ENCODE measurements at regions not wholly inside any gene's neighbourhood (a gene's known extent, or its start where the extent isn't known, plus 50 kb on each side); places are given as distances from the start of the nearest gene placed in this dataset.
"Not testable (repeated sequence)": the region's sequence is repeated elsewhere in the genome, so short reads cannot be mapped to it uniquely, and the experiment has no call there.

- no peak overlapping the region for H3K4me3 ChIP-seq (ENCODE audit: low read length)
- no peak for DNase-seq (ENCODE audit: low read depth)
- TF ChIP-seq CTCF (conservative IDR thresholded peaks at IDR 0.05; ENCODE audit: low read depth, low read length), result no peak
Measured at GRCh38 chr21:19475525-19475924, 1071.9 kb upstream of the TMPRSS15 start.

- no peak for DNase-seq (ENCODE audit: low read depth)
- TF ChIP-seq CTCF (conservative IDR thresholded peaks at IDR 0.05; ENCODE audit: low read depth, low read length), result no peak
- H3K4me3 ChIP-seq (ENCODE audit: low read length), result no peak overlapping the region
Measured at GRCh38 chr21:19489930-19490329, 1086.3 kb upstream of the TMPRSS15 start.

DNA sequence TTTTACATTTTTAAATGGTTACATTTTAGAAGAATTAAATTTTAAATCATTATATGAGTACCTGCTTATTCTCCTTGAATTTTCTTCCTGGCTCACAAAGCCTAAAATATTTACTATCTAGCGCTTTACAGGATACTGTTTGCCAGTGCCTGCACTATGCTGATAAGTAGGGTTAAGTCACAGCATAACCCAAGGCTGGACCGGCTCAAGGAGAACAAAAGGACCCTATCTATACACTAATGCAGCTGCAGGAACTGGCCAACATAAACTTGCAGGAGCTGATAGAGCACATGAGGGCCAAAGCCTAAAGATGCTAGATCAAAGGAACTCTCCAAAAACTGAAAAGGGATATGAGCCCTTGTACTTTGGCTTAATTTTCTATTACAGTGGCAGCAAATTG, 1086.9 kb upstream of the TMPRSS15 start:
- TF ChIP-seq CTCF (conservative IDR thresholded peaks at IDR 0.05; ENCODE audit: low read depth, low read length), result no peak
- no peak for DNase-seq (ENCODE audit: low read depth)
- H3K4me3 ChIP-seq (ENCODE audit: low read length), result no peak overlapping the region

GRCh38 chr21:19493437-19494241, 1090.1 kb upstream of the TMPRSS15 start:
- not testable (repeated sequence) for H3K4me3 ChIP-seq (ENCODE audit: low read length); DNase-seq (ENCODE audit: low read depth)

GRCh38 chr21:19501115-19501514, 1097.5 kb upstream of the TMPRSS15 start:
- no peak for DNase-seq (ENCODE audit: low read depth)
- no peak overlapping the region for H3K4me3 ChIP-seq (ENCODE audit: low read length)
- TF ChIP-seq CTCF (conservative IDR thresholded peaks at IDR 0.05; ENCODE audit: low read depth, low read length), result no peak

GRCh38 chr21:19507682-19508260, 1104.2 kb upstream of the TMPRSS15 start:
- DNase-seq (ENCODE audit: low read depth), result no peak
- TF ChIP-seq CTCF (conservative IDR thresholded peaks at IDR 0.05; ENCODE audit: low read depth, low read length), result peak; percentile 32
- H3K4me3 ChIP-seq (ENCODE audit: low read length), result no peak overlapping the region

GRCh38 chr21:19508442-19508841, 1104.9 kb upstream of the TMPRSS15 start:
- DNase-seq (ENCODE audit: low read depth), result no peak
- TF ChIP-seq CTCF (conservative IDR thresholded peaks at IDR 0.05; ENCODE audit: low read depth, low read length), result no peak
- no peak overlapping the region for H3K4me3 ChIP-seq (ENCODE audit: low read length)
